Ishikawa (cell line): ENCODE measurements at regions not wholly inside any gene's neighbourhood (a gene's known extent, or its start where the extent isn't known, plus 50 kb on each side); places are given as distances from the start of the nearest gene placed in this dataset.

Experiments used
- CEBPB ChIP-seq: IDR thresholded peaks from 2 replicates; pipeline ENCODE4 v1.6.1; 2012
- CREB1 ChIP-seq: IDR thresholded peaks from 2 replicates; pipeline ENCODE4 v1.6.1; 2012; ENCODE audit warnings: low read depth
- EGR1 ChIP-seq: IDR thresholded peaks from 2 replicates; pipeline ENCODE4 v1.6.1; 2012
- EP300 ChIP-seq: IDR thresholded peaks from 2 replicates; pipeline ENCODE4 v1.6.1; 2012; ENCODE audit warnings: borderline replicate concordance
- FOXM1 ChIP-seq: IDR thresholded peaks from 2 replicates; pipeline ENCODE4 v1.6.1; 2012; ENCODE audit warnings: low read depth, borderline replicate concordance
- NFIC ChIP-seq: IDR thresholded peaks from 2 replicates; pipeline ENCODE4 v1.6.1; 2012
- RAD21 ChIP-seq: IDR thresholded peaks from 2 replicates; pipeline ENCODE4 v1.6.1; 2012; ENCODE audit warnings: low read depth
- TAF1 ChIP-seq: IDR thresholded peaks from 2 replicates; pipeline ENCODE4 v1.6.1; 2012; ENCODE audit warnings: low read depth, mild to moderate bottlenecking
- TCF12 ChIP-seq: IDR thresholded peaks from 2 replicates; pipeline ENCODE4 v1.6.1; 2012; ENCODE audit warnings: low read depth
- TEAD4 ChIP-seq: IDR thresholded peaks from 2 replicates; pipeline ENCODE4 v1.6.1; 2012
- YY1 ChIP-seq: IDR thresholded peaks from 2 replicates; pipeline ENCODE4 v1.6.1; 2012; ENCODE audit warnings: low read depth
- ZBTB7A ChIP-seq: IDR thresholded peaks from 2 replicates; pipeline ENCODE4 v1.6.1; 2012; ENCODE audit warnings: low read depth
- TF ChIP-seq, protein P1 (sequence below): IDR thresholded peaks from 2 replicates; pipeline ENCODE4 v1.6.1; 2012; ENCODE audit warnings: low read depth, mild to moderate bottlenecking
- TF ChIP-seq, protein P2 (sequence below): IDR thresholded peaks from 2 replicates; pipeline ENCODE4 v1.6.1; 2012
- TF ChIP-seq, protein P3 (sequence below): IDR thresholded peaks from 2 replicates; pipeline ENCODE4 v1.6.1; 2012

DNA sequence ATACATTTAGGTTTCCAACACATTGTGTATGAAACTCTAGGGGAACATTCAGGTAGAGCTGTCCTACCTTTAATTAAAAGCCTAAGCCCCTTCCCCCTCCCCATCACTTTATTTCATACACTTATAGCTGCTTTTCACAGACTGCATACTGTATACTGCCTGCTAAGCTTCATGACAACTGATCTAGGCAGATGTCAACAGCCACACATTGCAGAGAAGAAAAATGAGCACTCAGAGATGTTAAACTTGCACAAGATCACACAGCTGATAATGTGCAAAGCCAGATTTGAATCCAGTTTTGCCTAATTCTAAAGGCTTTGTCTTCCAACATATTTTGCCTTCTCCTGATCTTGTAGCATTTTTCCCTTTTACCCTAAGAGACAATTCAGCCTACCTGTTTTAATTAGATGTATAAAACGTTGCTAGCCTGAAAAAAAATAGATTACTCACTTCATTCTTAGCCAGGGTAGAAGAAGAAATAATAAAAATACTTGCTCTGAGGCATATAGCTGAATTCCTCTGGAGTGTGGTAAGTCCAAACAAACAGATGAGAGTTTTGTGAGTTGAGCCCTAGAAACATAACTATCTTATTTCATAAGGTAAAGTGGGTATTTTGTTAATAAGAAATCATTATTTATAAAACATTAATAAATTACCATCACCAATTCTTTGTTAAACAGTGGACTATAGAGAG, 56.9 kb upstream of the CAST start:
- TF ChIP-seq CEBPB, result no peak
- no peak for TF ChIP-seq RAD21
- no peak for TF ChIP-seq YY1
- TF ChIP-seq, protein P1, sequence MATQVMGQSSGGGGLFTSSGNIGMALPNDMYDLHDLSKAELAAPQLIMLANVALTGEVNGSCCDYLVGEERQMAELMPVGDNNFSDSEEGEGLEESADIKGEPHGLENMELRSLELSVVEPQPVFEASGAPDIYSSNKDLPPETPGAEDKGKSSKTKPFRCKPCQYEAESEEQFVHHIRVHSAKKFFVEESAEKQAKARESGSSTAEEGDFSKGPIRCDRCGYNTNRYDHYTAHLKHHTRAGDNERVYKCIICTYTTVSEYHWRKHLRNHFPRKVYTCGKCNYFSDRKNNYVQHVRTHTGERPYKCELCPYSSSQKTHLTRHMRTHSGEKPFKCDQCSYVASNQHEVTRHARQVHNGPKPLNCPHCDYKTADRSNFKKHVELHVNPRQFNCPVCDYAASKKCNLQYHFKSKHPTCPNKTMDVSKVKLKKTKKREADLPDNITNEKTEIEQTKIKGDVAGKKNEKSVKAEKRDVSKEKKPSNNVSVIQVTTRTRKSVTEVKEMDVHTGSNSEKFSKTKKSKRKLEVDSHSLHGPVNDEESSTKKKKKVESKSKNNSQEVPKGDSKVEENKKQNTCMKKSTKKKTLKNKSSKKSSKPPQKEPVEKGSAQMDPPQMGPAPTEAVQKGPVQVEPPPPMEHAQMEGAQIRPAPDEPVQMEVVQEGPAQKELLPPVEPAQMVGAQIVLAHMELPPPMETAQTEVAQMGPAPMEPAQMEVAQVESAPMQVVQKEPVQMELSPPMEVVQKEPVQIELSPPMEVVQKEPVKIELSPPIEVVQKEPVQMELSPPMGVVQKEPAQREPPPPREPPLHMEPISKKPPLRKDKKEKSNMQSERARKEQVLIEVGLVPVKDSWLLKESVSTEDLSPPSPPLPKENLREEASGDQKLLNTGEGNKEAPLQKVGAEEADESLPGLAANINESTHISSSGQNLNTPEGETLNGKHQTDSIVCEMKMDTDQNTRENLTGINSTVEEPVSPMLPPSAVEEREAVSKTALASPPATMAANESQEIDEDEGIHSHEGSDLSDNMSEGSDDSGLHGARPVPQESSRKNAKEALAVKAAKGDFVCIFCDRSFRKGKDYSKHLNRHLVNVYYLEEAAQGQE, result no peak
- no peak for TF ChIP-seq EGR1
- TF ChIP-seq, protein P2, sequence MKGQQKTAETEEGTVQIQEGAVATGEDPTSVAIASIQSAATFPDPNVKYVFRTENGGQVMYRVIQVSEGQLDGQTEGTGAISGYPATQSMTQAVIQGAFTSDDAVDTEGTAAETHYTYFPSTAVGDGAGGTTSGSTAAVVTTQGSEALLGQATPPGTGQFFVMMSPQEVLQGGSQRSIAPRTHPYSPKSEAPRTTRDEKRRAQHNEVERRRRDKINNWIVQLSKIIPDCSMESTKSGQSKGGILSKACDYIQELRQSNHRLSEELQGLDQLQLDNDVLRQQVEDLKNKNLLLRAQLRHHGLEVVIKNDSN, result no peak

DNA sequence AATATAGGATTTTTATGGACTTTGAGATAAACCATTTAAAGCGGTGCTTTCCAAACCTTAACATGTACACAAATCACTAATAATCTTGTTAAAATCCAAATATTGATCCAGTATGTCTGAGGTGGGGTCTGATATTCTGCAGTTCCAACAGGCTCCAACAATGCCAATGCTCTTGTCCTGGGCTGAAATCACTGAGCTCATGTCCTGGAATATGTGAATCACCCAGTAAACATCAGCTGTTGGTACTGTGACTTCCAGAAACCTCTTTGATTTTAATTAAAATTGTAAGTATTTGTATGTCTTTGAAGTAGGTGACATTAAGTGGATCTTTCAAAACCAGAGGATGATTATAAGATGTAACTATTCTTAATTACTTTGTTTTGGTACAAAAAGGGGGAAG, 52.8 kb upstream of the CAST start:
- TF ChIP-seq CREB1 (no peak), TCF12 (no peak), FOXM1 (no peak), RAD21 (no peak), EGR1 (no peak)

DNA sequence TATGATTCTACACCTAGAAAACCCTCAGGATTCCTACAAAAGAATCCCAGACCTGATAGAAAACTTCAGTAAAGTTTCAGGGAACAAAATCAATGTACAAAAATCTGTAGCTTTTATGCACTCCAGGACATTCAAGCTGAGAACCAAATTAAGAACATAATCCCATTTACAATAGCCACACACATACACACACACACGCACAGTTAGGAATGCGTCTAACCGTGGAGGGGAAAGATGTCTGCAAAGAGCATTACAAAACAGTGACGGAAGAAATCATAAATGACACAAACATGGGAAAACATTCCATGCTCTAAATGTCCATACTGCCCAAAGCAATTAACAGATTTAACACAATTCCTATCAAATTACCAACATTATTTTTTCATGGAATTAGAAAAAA, 51.4 kb upstream of the CAST start:
- TF ChIP-seq, protein P3, sequence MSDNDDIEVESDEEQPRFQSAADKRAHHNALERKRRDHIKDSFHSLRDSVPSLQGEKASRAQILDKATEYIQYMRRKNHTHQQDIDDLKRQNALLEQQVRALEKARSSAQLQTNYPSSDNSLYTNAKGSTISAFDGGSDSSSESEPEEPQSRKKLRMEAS, result no peak
- TF ChIP-seq TAF1, result no peak
- TF ChIP-seq EP300, result no peak

DNA sequence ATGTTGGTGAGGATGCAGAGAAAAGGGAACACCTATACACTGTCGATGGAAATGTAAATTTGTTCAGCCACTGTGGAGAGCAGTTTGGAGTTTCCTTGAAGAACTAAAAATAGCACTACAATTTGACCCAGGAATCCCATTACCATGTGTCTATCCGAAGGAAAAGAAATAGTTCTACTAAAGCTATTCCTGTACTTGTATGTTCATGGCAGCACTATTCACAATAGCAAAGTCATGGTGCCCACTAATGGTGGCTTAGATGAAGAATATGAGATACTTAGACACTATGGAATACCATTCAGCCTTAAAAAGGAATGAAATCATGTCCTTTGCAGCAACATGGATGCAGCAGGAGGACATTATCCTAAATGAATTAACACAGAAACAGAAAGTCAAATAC, 50.2 kb upstream of the CAST start:
- TF ChIP-seq EP300 (no peak), CREB1 (no peak), FOXM1 (no peak), RAD21 (no peak), TAF1 (no peak), TCF12 (no peak), NFIC (no peak), TEAD4 (no peak), ZBTB7A (no peak), EGR1 (no peak), YY1 (no peak), CEBPB (no peak)
- TF ChIP-seq, protein P3, result no peak
- TF ChIP-seq, protein P2, result no peak
- TF ChIP-seq, protein P1, result no peak
